ENCODE measurements at regions not wholly inside any gene's neighbourhood (a gene's known extent, or its start where the extent isn't known, plus 50 kb on each side); places are given as distances from the start of the nearest gene placed in this dataset.

GRCh38 chr17:77365584-77366186, 224.9 kb downstream of the SEC14L1 start (continued):
- TF ChIP-seq PRDM10 (tag by site-specific recombination; IDR thresholded peaks at IDR 0.05): no peak
- no peak for TF ChIP-seq ZNF664 (tag by site-specific recombination; IDR thresholded peaks at IDR 0.05)
- peak; percentile 70; the same call in 1 of the 2 replicates for TF ChIP-seq ZNF660 (tag by site-specific recombination; IDR thresholded peaks at IDR 0.05)
- TF ChIP-seq ZNF350 (tag by site-specific recombination; IDR thresholded peaks at IDR 0.05): no peak
- no peak for TF ChIP-seq ZNF530 (tag by site-specific recombination; IDR thresholded peaks at IDR 0.05; ENCODE audit: low read depth)
- no peak for TF ChIP-seq ZNF398 (tag by site-specific recombination; IDR thresholded peaks at IDR 0.05)
- TF ChIP-seq BCL11B (tag by site-specific recombination; IDR thresholded peaks at IDR 0.05; ENCODE audit: low read depth): no peak
- TF ChIP-seq WT1 (tag by site-specific recombination; IDR thresholded peaks at IDR 0.05): peak; percentile 58; the same call in 1 of the 2 replicates
- TF ChIP-seq ZNF510 (tag by site-specific recombination; IDR thresholded peaks at IDR 0.05; ENCODE audit: insufficient replicate concordance): no peak
- TF ChIP-seq ZNF18 (tag by site-specific recombination; IDR thresholded peaks at IDR 0.05): no peak
- TF ChIP-seq ZNF292 (tag by site-specific recombination; IDR thresholded peaks at IDR 0.05; ENCODE audit: borderline replicate concordance, low read depth): no peak
- TF ChIP-seq ATF2 (tag by site-specific recombination; IDR thresholded peaks at IDR 0.05; ENCODE audit: low read depth): no peak
- no peak for TF ChIP-seq AEBP2 (tag by site-specific recombination; IDR thresholded peaks at IDR 0.05; ENCODE audit: borderline replicate concordance)
- no peak for TF ChIP-seq ZNF280C (tag by site-specific recombination; IDR thresholded peaks at IDR 0.05)
- TF ChIP-seq ZNF548 (tag by site-specific recombination; IDR thresholded peaks at IDR 0.05): no peak
- TF ChIP-seq ZNF704 (tag by site-specific recombination; IDR thresholded peaks at IDR 0.05): no peak
- TF ChIP-seq ZNF221 (tag by site-specific recombination; IDR thresholded peaks at IDR 0.05; ENCODE audit: borderline replicate concordance): no peak
- peak; percentile 100 for TF ChIP-seq ZIC2 (tag by site-specific recombination; IDR thresholded peaks at IDR 0.05)
- TF ChIP-seq KLF9 (tag by site-specific recombination; IDR thresholded peaks at IDR 0.05; ENCODE audit: low read depth): no peak
- TF ChIP-seq ZSCAN16 (tag by site-specific recombination; IDR thresholded peaks at IDR 0.05): no peak
- no peak for TF ChIP-seq ZNF654 (tag by site-specific recombination; IDR thresholded peaks at IDR 0.05; ENCODE audit: low read depth)
- TF ChIP-seq ZNF140 (tag by site-specific recombination; IDR thresholded peaks at IDR 0.05): no peak
- TF ChIP-seq ZNF513 (tag by site-specific recombination; IDR thresholded peaks at IDR 0.05): no peak
- no peak for TF ChIP-seq ZSCAN23 (tag by site-specific recombination; IDR thresholded peaks at IDR 0.05)
